CD4-positive, alpha-beta T cell treated with Interleukin-4 for 4 hours (primary cell): ENCODE measurements at regions not wholly inside any gene's neighbourhood (a gene's known extent, or its start where the extent isn't known, plus 50 kb on each side); places are given as distances from the start of the nearest gene placed in this dataset.

Experiments used
- DNase-seq: peaks from one replicate; pipeline ENCODE4 v3.0.0-alpha.2; 2020

- no peak for DNase-seq
Observed at GRCh38 chr12:94071258-94071657, 77.1 kb upstream of the PLXNC1 start.

- DNase-seq, result no peak
Observed at GRCh38 chr12:94073441-94074051, 74.8 kb upstream of the PLXNC1 start.

GRCh38 chr12:94074216-94074979 lies 74.0 kb upstream of the PLXNC1 start:
- DNase-seq, result no peak

GRCh38 chr12:94074980-94075629 lies 73.3 kb upstream of the PLXNC1 start:
- no peak for DNase-seq

GRCh38 chr12:94077209-94077608 lies 71.2 kb upstream of the PLXNC1 start:
- DNase-seq, result no peak

- no peak for DNase-seq
Observed at GRCh38 chr12:94078138-94078723, 70.1 kb upstream of the PLXNC1 start.

- DNase-seq, result no peak
Observed at GRCh38 chr12:94078736-94079509, 69.5 kb upstream of the PLXNC1 start.

GRCh38 chr12:94079566-94080340 lies 68.6 kb upstream of the PLXNC1 start:
- DNase-seq, result no peak

GRCh38 chr12:94080341-94081009 lies 67.9 kb upstream of the PLXNC1 start:
- no peak for DNase-seq

GRCh38 chr12:94082690-94083089 lies 65.7 kb upstream of the PLXNC1 start:
- DNase-seq, result no peak

GRCh38 chr12:94089891-94090290 lies 58.5 kb upstream of the PLXNC1 start:
- DNase-seq, result no peak

- no peak for DNase-seq
Observed at GRCh38 chr12:94091624-94092023, 56.8 kb upstream of the PLXNC1 start.

GRCh38 chr12:94092516-94093241 lies 55.7 kb upstream of the PLXNC1 start:
- no peak for DNase-seq

GRCh38 chr12:94094700-94095099 lies 53.7 kb upstream of the PLXNC1 start:
- no peak for DNase-seq

GRCh38 chr12:94095618-94096017 lies 52.8 kb upstream of the PLXNC1 start:
- DNase-seq, result no peak

- no peak for DNase-seq
Observed at GRCh38 chr12:94098466-94098865, 49.9 kb upstream of the PLXNC1 start.
